ENCODE measurements at regions not wholly inside any gene's neighbourhood (a gene's known extent, or its start where the extent isn't known, plus 50 kb on each side); places are given as distances from the start of the nearest gene placed in this dataset.
A peak's percentile ranks its signal among the peaks of the same experiment; 100 is the strongest.

DNA sequence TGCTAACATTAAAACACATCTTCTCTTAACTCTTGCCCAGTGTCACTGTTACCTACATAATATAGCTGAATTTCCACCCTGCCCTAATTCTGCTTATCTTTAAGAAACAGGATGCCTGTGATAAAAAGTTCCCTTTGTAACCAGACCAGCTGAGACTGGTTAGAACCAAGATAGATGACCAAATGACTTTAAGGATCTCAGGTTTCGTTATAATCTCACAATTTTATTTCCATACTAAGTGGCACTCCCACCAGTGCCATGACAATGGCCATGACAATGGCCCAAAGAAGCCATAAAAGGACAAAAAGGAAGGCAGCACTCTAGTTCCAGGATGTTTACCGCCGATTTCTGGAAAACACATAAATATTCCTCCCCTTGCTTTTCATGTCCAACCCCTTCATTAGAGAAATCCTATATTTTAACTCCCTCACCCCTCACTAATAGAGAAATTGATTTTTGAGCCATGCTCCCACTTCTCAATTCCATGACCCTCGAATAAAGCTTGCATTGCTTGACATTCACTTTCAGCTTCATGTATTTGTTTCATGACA, 126.1 kb downstream of the ELAPOR2 start:
- 91 to 96% methylated on average over 4 of the region's 4 CpGs for WGBS, 2 experiments (ENCODE audit: low coverage in 1 of 2, low lambda C conversion rate in 2 of 2, missing lambda C conversion rate in 2 of 2)
- in situ Hi-C loops (cut with MboI): loop anchor here (25.0 kb wide), 1 partner anchor 204 kb away; no protein-coding TSS in a partner anchor

DNA sequence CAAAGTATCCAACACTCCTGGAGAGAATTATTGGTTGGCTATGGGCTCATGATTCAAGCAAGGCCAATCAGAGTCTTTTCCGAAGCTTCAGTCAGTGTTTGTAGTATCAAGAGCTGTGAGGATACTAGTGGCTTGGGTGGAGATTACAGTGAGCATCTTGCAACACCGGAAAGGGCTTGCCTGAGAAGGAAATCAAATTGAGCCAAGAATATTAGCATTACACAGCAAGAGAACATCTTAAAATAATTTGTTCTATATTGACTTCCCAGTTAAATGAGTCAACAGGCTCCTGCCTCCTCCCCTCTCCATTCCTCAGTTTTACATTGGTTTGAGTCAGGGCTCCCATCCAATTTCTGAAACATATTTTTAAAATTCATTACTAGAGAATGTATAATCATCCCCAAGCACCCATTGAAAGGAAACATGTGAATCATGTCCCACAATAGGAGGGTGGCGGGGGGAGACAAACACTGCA, 127.4 kb downstream of the ELAPOR2 start:
- peak overlapping the region; percentile 25; the same call in 1 of the 2 replicates for H2AFZ ChIP-seq
- WGBS, 2 experiments (ENCODE audit: low coverage in 1 of 2, low lambda C conversion rate in 2 of 2, missing lambda C conversion rate in 2 of 2): 0 to 2% methylated on average over 3 of the region's 3 CpGs
- H3K27me3 ChIP-seq (replicated peaks; ENCODE audit: insufficient read depth): no peaks in the 10 kb centered on the region
- peak; percentile 96 for DNase-seq
- H3K9me3 ChIP-seq (ENCODE audit: low read depth): no peaks in the 10 kb centered on the region
- in situ Hi-C loops (cut with MboI): loop anchor here (25.0 kb wide), 1 partner anchor 205 kb away; no protein-coding TSS in a partner anchor
- TF ChIP-seq EZH2phosphoT487 (IDR thresholded peaks at IDR 0.05; ENCODE audit: insufficient read depth, low read depth) (no peak), EZH2 (IDR thresholded peaks at IDR 0.05; ENCODE audit: insufficient read depth, poor library complexity, severe bottlenecking) (no peak)
- H3K4me2 ChIP-seq (ENCODE audit: unreplicated experiment): peak overlapping the region; percentile 60
- H3K36me3 ChIP-seq (ENCODE audit: low read depth): no peaks in the 10 kb centered on the region
- no peaks in the 10 kb centered on the region for H4K20me1 ChIP-seq (ENCODE audit: insufficient read depth)
- peaks cover 15% of the 10 kb centered on the region for H3K4me1 ChIP-seq (ENCODE audit: insufficient read depth)
- H3K79me2 ChIP-seq (ENCODE audit: insufficient read depth): no peaks in the 10 kb centered on the region
- H3K9ac ChIP-seq: peak overlapping the region; percentile 24; the same call in 1 of the 2 replicates
- peak overlapping the region; percentile 71 for H3K27ac ChIP-seq
- H3F3A ChIP-seq (ENCODE audit: insufficient read depth): peaks cover 22% of the 10 kb centered on the region
- peak overlapping the region; percentile 13; the same call in 1 of the 2 replicates for H3K4me3 ChIP-seq
- H3K9me2 ChIP-seq (ENCODE audit: insufficient read depth): no peaks in the 10 kb centered on the region

More for the DNA sequence above, 126.1 kb downstream of the ELAPOR2 start:
- DNase-seq: no peak
- H3K9me2 ChIP-seq (ENCODE audit: insufficient read depth): no peaks in the 10 kb centered on the region
- peaks cover 32% of the 10 kb centered on the region for H3F3A ChIP-seq (ENCODE audit: insufficient read depth)
- H3K9ac ChIP-seq: no peak overlapping the region
- no peaks in the 10 kb centered on the region for H3K36me3 ChIP-seq (ENCODE audit: low read depth)
- H3K4me1 ChIP-seq (ENCODE audit: insufficient read depth): peaks cover 22% of the 10 kb centered on the region
- no peaks in the 10 kb centered on the region for H3K27me3 ChIP-seq (replicated peaks; ENCODE audit: insufficient read depth)
- TF ChIP-seq EZH2phosphoT487 (IDR thresholded peaks at IDR 0.05; ENCODE audit: insufficient read depth, low read depth) (no peak), EZH2 (IDR thresholded peaks at IDR 0.05; ENCODE audit: insufficient read depth, poor library complexity, severe bottlenecking) (no peak)
- no peak overlapping the region for H3K27ac ChIP-seq
- H3K79me2 ChIP-seq (ENCODE audit: insufficient read depth): no peaks in the 10 kb centered on the region
- no peak overlapping the region for H3K4me2 ChIP-seq (ENCODE audit: unreplicated experiment)
- no peak overlapping the region for H2AFZ ChIP-seq
- no peak overlapping the region for H3K4me3 ChIP-seq
- H4K20me1 ChIP-seq (ENCODE audit: insufficient read depth): no peaks in the 10 kb centered on the region
- no peaks in the 10 kb centered on the region for H3K9me3 ChIP-seq (ENCODE audit: low read depth)

DNA sequence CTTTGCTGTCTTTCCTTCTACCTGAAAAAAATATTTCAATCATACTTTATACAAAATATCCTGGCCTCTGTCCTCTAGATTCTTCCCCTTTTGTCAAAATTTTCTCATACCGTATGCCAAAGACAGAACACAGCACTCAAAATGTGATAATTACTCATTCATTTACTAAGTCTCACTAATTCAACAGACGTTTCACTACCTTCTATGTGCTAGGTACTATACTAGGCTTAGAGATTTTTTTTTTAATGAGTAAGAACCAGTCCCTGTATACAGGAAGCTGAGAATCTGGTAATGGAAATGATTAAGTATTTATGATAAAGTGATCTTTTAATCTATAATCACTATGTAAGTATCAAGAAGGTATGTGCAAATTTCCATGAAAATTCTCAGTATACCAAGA, 128.0 kb downstream of the ELAPOR2 start:
- H3K4me2 ChIP-seq (ENCODE audit: unreplicated experiment): peak overlapping the region; percentile 39
- no peak for DNase-seq
- H3K27me3 ChIP-seq (replicated peaks; ENCODE audit: insufficient read depth): no peaks in the 10 kb centered on the region
- H3F3A ChIP-seq (ENCODE audit: insufficient read depth): peaks cover 21% of the 10 kb centered on the region
- H3K9ac ChIP-seq: no peak overlapping the region
- no peaks in the 10 kb centered on the region for H3K9me3 ChIP-seq (ENCODE audit: low read depth)
- in situ Hi-C loops (cut with MboI): loop anchor here (25.0 kb wide), 1 partner anchor 206 kb away; no protein-coding TSS in a partner anchor
- peak overlapping the region; percentile 15; the same call in 1 of the 2 replicates for H2AFZ ChIP-seq
- no peaks in the 10 kb centered on the region for H3K36me3 ChIP-seq (ENCODE audit: low read depth)
- no peaks in the 10 kb centered on the region for H4K20me1 ChIP-seq (ENCODE audit: insufficient read depth)
- no peak for TF ChIP-seq EZH2 (IDR thresholded peaks at IDR 0.05; ENCODE audit: insufficient read depth, poor library complexity, severe bottlenecking)
- TF ChIP-seq EZH2phosphoT487 (IDR thresholded peaks at IDR 0.05; ENCODE audit: insufficient read depth, low read depth): no peak
- 75% methylated on average over 2 of the region's 2 CpGs for WGBS, 2 experiments (ENCODE audit: low coverage in 1 of 2, low lambda C conversion rate in 2 of 2, missing lambda C conversion rate in 2 of 2)
- H3K4me3 ChIP-seq: peak overlapping the region; percentile 13; the same call in 1 of the 2 replicates
- peak overlapping the region; percentile 71 for H3K27ac ChIP-seq
- H3K4me1 ChIP-seq (ENCODE audit: insufficient read depth): peaks cover 14% of the 10 kb centered on the region
- H3K9me2 ChIP-seq (ENCODE audit: insufficient read depth): no peaks in the 10 kb centered on the region
- no peaks in the 10 kb centered on the region for H3K79me2 ChIP-seq (ENCODE audit: insufficient read depth)

DNA sequence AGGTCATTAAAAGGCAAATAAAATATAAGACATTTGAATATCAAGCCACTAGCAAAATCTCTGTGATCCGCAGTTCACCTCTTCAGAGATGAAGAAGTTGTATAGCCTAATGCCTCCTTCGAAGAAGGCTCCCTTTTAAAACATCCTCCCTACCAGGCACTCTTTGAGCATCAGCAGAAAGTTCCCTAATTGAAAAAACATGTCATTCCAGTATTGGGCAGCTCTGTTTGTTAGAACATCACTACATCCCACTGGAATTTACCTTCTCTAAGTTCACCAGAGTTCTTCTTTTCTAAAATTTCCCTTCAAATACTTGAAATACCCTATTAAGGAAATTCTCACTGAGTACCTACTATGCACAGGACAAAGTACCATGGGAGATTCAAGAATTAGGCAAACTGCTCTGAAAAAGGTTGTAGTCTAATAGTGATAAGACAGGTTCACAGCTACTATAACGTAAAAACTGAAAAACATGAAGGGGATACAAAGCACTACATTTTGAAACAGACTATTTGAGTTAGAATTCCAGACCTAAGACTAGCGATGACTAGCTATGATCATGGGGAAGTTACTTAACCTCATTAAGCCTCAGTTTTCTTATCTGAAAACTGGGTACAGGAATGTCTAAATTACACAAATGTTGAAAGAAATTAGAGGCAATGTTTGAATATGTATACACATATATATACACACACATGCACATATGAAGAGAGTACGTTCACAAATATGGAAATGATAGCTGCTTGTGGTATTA, 128.7 kb downstream of the ELAPOR2 start:
- no peaks in the 10 kb centered on the region for H4K20me1 ChIP-seq (ENCODE audit: insufficient read depth)
- in situ Hi-C loops (cut with MboI): loop anchor here (25.0 kb wide), 1 partner anchor 207 kb away; no protein-coding TSS in a partner anchor
- WGBS, 2 experiments (ENCODE audit: low coverage in 1 of 2, low lambda C conversion rate in 2 of 2, missing lambda C conversion rate in 2 of 2): 80 to 81% methylated on average over 5 of the region's 5 CpGs
- DNase-seq: peak; percentile 5
- peaks cover 21% of the 10 kb centered on the region for H3F3A ChIP-seq (ENCODE audit: insufficient read depth)
- no peaks in the 10 kb centered on the region for H3K79me2 ChIP-seq (ENCODE audit: insufficient read depth)
- no peaks in the 10 kb centered on the region for H3K9me2 ChIP-seq (ENCODE audit: insufficient read depth)
- no peak overlapping the region for H3K4me3 ChIP-seq
- H3K4me2 ChIP-seq (ENCODE audit: unreplicated experiment): no peak overlapping the region
- no peak overlapping the region for H3K27ac ChIP-seq
- H3K9ac ChIP-seq: no peak overlapping the region
- no peak overlapping the region for H2AFZ ChIP-seq
- H3K9me3 ChIP-seq (ENCODE audit: low read depth): no peaks in the 10 kb centered on the region
- TF ChIP-seq EZH2phosphoT487 (IDR thresholded peaks at IDR 0.05; ENCODE audit: insufficient read depth, low read depth): no peak
- TF ChIP-seq EZH2 (IDR thresholded peaks at IDR 0.05; ENCODE audit: insufficient read depth, poor library complexity, severe bottlenecking): no peak
- no peaks in the 10 kb centered on the region for H3K36me3 ChIP-seq (ENCODE audit: low read depth)
- peaks cover 14% of the 10 kb centered on the region for H3K4me1 ChIP-seq (ENCODE audit: insufficient read depth)
- no peaks in the 10 kb centered on the region for H3K27me3 ChIP-seq (replicated peaks; ENCODE audit: insufficient read depth)
